Nephron (organoid): ENCODE measurements at regions not wholly inside any gene's neighbourhood (a gene's known extent, or its start where the extent isn't known, plus 50 kb on each side); places are given as distances from the start of the nearest gene placed in this dataset.
"Not testable (repeated sequence)": the region's sequence is repeated elsewhere in the genome, so short reads cannot be mapped to it uniquely, and the experiment has no call there.

Experiments
- H3K27ac Mint-ChIP-seq, 3 experiments: 2 replicates each; pipeline ENCODE4 v1.8.0; 2020; ENCODE audit warnings: mixed read lengths in 3 of 3, mild to moderate bottlenecking in 2 of 3, moderate library complexity in 1 of 3
- H3K27me3 Mint-ChIP-seq: 2 replicates; pipeline ENCODE4 v1.8.0; 2021; ENCODE audit warnings: low read depth, mild to moderate bottlenecking, moderate library complexity, mixed read lengths
- H3K36me3 Mint-ChIP-seq: 2 replicates; pipeline ENCODE4 v1.8.0; 2020; ENCODE audit warnings: low read depth, mixed read lengths
- H3K4me1 Mint-ChIP-seq: 2 replicates; pipeline ENCODE4 v1.8.0; 2020; ENCODE audit warnings: mixed read lengths
- H3K4me3 Mint-ChIP-seq, 3 experiments: 2 replicates each; pipeline ENCODE4 v1.8.0; 2020; ENCODE audit warnings: mild to moderate bottlenecking in 3 of 3, mixed read lengths in 3 of 3, moderate library complexity in 2 of 3
- H3K9me3 Mint-ChIP-seq: 2 replicates; pipeline ENCODE4 v1.8.0; 2020; ENCODE audit warnings: mixed read lengths
- TF ChIP-seq, protein P1 (sequence below), 3 experiments: fragments of 200-600 bp; sonication (generic); IDR thresholded peaks; one replicate each; pipeline ENCODE4 v1.5.0; 2021; ENCODE audit warnings: antibody characterized with exemption in 3 of 3; ENCODE audit not compliant: unreplicated experiment in 3 of 3

DNA sequence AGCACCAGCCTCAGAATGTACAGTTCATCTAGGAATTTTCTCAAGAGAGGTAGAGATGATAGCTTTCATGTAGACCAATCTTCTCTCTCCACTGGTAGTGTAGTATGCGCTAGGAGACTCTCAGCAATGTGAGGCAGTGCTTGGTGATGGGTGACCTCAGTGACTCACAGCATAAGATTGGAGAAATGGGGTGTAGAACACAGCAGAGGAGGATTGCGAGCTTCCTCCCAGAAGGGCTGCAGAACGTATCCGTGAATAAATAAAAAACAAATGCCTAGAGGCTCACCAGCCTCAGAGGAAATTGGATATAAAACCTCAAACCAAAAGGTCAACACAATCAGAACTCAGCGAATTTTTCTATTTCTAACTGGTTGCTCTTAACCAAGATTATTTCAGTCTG lies 182.9 kb upstream of the RXFP2 start:
- H3K36me3 Mint-ChIP-seq, result no peaks in the 10 kb centered on the region
- TF ChIP-seq, protein P1, sequence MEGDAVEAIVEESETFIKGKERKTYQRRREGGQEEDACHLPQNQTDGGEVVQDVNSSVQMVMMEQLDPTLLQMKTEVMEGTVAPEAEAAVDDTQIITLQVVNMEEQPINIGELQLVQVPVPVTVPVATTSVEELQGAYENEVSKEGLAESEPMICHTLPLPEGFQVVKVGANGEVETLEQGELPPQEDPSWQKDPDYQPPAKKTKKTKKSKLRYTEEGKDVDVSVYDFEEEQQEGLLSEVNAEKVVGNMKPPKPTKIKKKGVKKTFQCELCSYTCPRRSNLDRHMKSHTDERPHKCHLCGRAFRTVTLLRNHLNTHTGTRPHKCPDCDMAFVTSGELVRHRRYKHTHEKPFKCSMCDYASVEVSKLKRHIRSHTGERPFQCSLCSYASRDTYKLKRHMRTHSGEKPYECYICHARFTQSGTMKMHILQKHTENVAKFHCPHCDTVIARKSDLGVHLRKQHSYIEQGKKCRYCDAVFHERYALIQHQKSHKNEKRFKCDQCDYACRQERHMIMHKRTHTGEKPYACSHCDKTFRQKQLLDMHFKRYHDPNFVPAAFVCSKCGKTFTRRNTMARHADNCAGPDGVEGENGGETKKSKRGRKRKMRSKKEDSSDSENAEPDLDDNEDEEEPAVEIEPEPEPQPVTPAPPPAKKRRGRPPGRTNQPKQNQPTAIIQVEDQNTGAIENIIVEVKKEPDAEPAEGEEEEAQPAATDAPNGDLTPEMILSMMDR (IDR thresholded peaks at IDR 0.05; ENCODE audit: unreplicated experiment in 3 of 3), result no peak
- no peaks in the 10 kb centered on the region for H3K27me3 Mint-ChIP-seq
- H3K4me1 Mint-ChIP-seq, result no peaks in the 10 kb centered on the region
- no peak overlapping the region for H3K4me3 Mint-ChIP-seq
- peaks cover 8% of the 10 kb centered on the region for H3K9me3 Mint-ChIP-seq
- peak overlapping the region in 1 of 3 experiments; percentile 68 for H3K27ac Mint-ChIP-seq

DNA sequence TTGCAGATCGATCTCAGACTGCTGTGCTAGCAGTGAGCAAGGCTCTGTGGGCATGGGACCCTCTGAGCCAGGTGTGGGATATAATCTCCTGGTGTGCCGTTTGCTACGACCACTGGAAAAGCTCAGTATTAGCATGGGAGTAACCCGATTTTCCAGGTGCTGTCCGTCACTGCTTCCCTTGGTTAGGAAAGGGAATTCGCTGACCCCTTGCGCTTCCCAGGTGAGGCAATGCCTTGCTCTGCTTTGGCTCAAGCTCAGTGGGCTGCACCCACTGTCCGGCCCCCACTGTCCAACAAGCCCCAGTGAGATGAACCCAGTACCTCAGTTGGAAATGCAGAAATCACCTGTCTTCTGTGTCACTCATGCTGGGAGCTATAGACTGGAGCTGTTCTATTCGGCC lies 155.1 kb upstream of the RXFP2 start:
- Mint-ChIP-seq H3K4me1 (peaks cover 29% of the 10 kb centered on the region), H3K9me3 (peaks cover 29% of the 10 kb centered on the region)
- H3K27ac Mint-ChIP-seq, H3K36me3 Mint-ChIP-seq, H3K4me3 Mint-ChIP-seq, H3K27me3 Mint-ChIP-seq: not testable (repeated sequence)

DNA sequence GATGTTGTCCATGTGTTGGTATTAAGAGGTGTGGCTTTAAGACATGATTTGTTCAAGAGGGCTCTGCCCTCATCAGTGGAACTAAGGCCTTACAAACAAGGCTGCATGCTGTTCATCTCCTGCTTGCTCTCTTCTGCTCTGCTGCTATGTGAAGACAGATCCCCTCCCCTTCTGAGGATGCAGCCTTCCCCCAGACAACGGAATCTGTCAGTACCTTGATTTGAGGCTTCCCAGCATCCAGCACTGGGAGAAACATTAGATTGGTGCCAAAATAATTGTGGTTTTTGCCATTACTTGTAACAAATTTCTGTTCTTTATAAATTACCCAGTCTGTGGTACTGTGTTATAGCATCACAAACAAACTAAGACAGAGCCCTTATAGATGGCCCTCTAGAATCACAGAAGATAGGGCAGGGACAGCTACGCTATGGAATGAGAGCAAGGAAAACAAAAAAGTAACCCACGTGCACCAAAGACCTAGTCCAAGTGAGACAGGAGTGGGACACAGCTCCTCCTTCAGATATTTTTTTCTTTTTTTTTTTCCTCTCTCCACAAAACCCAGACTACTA lies 151.5 kb upstream of the RXFP2 start:
- TF ChIP-seq, protein P1 (IDR thresholded peaks at IDR 0.05; ENCODE audit: unreplicated experiment in 3 of 3), result no peak
- H3K4me3 Mint-ChIP-seq, result no peak overlapping the region
- peak overlapping the region; percentile 54 to 90 (median 81) for H3K27ac Mint-ChIP-seq
- H3K36me3 Mint-ChIP-seq, result no peaks in the 10 kb centered on the region
- no peaks in the 10 kb centered on the region for H3K27me3 Mint-ChIP-seq
- H3K9me3 Mint-ChIP-seq, result peaks cover 9% of the 10 kb centered on the region
- H3K4me1 Mint-ChIP-seq, result peaks cover 36% of the 10 kb centered on the region

DNA sequence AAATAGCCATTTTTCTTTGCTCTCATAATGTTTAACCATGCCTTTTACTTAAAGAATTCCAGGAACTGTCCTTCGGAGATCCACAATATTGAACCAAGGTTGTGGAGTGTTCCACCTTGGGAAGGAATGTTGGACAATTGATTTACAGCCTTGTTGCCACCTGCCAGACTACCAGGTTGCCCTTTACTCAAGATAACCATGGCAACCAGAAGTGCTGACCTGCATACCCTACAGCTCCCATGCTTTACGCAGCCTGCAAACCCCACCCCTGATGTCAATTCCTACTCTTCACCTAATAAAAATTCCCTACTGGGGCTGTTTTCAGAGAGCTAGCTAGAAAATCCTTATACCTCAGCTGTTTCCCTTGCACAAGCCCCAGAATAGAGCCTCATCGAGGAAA lies 151.0 kb upstream of the RXFP2 start:
- no peak overlapping the region for H3K4me3 Mint-ChIP-seq
- H3K4me1 Mint-ChIP-seq, result peaks cover 36% of the 10 kb centered on the region
- no peaks in the 10 kb centered on the region for H3K36me3 Mint-ChIP-seq
- no peaks in the 10 kb centered on the region for H3K27me3 Mint-ChIP-seq
- H3K27ac Mint-ChIP-seq, result peak overlapping the region; percentile 54 to 90 (median 81)
- TF ChIP-seq, protein P1 (IDR thresholded peaks at IDR 0.05; ENCODE audit: unreplicated experiment in 3 of 3), result no peak
- peaks cover 5% of the 10 kb centered on the region for H3K9me3 Mint-ChIP-seq

DNA sequence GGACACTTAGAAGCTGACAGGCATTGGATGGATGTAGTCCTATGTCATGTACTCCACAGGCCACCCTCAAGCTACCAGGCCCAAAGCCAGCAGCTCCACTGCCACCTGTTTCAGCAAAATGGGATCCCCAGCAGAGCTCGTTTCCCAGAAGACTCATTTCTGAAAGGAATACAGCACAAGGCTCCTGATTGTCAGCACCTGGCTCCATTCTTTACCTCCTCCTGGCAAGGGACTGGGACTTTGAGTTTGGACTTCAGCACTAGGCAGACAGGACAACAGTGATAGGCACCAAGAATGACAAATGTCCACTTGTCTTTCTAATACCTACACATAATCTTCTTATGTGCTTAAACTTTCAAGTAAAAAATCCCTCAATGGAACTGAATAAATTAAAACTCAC lies 150.4 kb upstream of the RXFP2 start:
- H3K9me3 Mint-ChIP-seq, result peaks cover 5% of the 10 kb centered on the region
- H3K4me3 Mint-ChIP-seq, result no peak overlapping the region
- no peaks in the 10 kb centered on the region for H3K27me3 Mint-ChIP-seq
- TF ChIP-seq, protein P1 (IDR thresholded peaks at IDR 0.05; ENCODE audit: unreplicated experiment in 3 of 3), result no peak
- H3K36me3 Mint-ChIP-seq, result no peaks in the 10 kb centered on the region
- H3K4me1 Mint-ChIP-seq, result peaks cover 36% of the 10 kb centered on the region
- H3K27ac Mint-ChIP-seq, result peak overlapping the region; percentile 54 to 90 (median 81)

DNA sequence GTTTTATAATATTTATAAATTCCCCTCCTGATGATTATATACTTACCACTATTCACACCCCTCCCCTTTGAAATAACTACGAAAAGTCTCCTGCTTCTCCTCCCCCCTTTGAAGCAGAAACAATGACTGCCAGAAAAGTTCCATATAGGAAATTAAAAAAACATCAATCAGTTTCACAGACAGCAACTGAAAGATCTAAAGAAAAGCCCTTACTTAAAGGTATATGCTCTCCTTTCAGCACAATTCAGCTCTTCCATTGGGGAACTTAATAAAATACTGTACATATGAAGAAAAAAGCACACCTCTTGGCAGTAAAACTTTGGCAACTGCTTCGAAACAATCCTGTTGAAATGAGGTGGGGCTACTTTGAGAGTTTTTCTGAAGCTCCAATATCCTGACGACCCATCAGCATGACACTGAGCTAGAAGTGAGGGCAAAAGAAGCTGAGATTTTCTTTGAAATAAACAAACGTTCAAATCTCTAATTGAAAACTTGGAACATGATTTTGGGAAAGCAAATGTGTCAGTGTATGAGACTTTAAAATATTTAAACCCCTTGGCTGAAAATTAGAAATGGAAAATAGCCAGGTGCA lies 147.6 kb upstream of the RXFP2 start:
- TF ChIP-seq, protein P1 (IDR thresholded peaks at IDR 0.05; ENCODE audit: unreplicated experiment in 3 of 3), result no peak
- Mint-ChIP-seq H3K36me3 (no peaks in the 10 kb centered on the region), H3K27ac (peak overlapping the region; percentile 28 to 63 (median 48)), H3K4me1 (peaks cover 33% of the 10 kb centered on the region), H3K9me3 (no peaks in the 10 kb centered on the region), H3K27me3 (no peaks in the 10 kb centered on the region), H3K4me3 (peak overlapping the region in 1 of 3 experiments; percentile 20)
